ENCODE measurements at regions not wholly inside any gene's neighbourhood (a gene's known extent, or its start where the extent isn't known, plus 50 kb on each side); places are given as distances from the start of the nearest gene placed in this dataset.

DNA sequence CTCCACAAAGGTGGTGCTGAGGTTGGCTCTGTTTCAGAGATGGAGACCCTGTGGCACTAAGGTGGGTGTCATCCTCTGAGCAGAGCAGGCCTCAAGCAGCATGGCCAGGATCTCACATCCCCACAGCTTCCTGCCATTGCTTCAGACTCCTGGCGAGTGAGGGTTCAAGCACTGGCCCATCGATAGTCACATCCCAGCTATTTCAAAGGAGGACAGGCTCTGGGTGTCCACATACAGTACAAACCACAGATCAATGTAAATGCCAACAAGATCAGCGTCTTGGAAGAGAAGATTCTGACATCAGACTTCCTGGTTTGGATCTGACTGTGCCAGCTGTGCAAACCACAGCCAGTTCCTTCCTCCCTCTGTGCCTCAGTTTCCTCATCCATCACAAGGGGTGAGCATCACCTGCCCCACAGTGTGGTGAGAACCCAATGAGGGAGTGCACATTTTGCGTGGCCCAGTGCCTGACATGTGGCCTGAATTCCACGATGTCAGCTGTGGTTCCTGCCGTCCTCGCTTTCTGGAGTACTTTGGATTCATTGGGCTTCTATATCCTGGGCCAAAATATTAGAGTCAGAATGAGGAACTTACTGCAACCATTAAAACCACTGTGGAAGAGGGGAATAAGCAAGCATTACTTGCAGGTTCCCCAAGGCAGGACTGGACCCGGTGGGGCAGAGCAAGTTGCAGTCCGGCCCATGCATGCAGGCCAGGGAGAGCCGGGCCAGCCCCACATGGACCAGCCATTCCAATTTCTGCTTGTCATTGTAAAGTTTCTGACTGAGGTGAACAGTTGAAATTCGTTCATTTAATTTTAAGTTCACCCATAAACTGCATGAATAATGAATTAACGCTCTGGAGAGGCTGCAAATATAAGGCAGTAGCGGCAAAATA lies 236.0 kb downstream of the TTLL2 start:
- TF ChIP-seq, protein P1, sequence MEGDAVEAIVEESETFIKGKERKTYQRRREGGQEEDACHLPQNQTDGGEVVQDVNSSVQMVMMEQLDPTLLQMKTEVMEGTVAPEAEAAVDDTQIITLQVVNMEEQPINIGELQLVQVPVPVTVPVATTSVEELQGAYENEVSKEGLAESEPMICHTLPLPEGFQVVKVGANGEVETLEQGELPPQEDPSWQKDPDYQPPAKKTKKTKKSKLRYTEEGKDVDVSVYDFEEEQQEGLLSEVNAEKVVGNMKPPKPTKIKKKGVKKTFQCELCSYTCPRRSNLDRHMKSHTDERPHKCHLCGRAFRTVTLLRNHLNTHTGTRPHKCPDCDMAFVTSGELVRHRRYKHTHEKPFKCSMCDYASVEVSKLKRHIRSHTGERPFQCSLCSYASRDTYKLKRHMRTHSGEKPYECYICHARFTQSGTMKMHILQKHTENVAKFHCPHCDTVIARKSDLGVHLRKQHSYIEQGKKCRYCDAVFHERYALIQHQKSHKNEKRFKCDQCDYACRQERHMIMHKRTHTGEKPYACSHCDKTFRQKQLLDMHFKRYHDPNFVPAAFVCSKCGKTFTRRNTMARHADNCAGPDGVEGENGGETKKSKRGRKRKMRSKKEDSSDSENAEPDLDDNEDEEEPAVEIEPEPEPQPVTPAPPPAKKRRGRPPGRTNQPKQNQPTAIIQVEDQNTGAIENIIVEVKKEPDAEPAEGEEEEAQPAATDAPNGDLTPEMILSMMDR (IDR thresholded peaks at IDR 0.05): no peak
- no peak for TF ChIP-seq EP300 (IDR thresholded peaks at IDR 0.05)

Data from suprapubic skin (tissue), 3 donors.